Upper lobe of left lung (tissue), 4 donors: ENCODE measurements at regions not wholly inside any gene's neighbourhood (a gene's known extent, or its start where the extent isn't known, plus 50 kb on each side); places are given as distances from the start of the nearest gene placed in this dataset.

ENCODE experiments used
- CTCF ChIP-seq, 6 experiments: fragments of 450-650 bp in 4 of 6; fragments of 200-600 bp in 2 of 6; sonication (generic) in 2 of 6; IDR thresholded peaks; one replicate each; pipeline ENCODE4 v1.5.1; 2016 to 2019; ENCODE audit warnings: antibody characterized with exemption in 6 of 6
- EP300 ChIP-seq, 4 donors: sonication (generic); formaldehyde crosslinking; IDR thresholded peaks; one replicate each; pipeline ENCODE4 v1.5.1; 2017; ENCODE audit warnings: antibody characterized with exemption in 4 of 4, control low read depth in 2 of 4
- POLR2A ChIP-seq, 4 donors: fragments of 450-650 bp; IDR thresholded peaks; one replicate each; pipeline ENCODE4 v1.5.1; 2016 to 2017; ENCODE audit warnings: antibody characterized with exemption in 4 of 4, mild to moderate bottlenecking in 2 of 4
- POLR2AphosphoS5 ChIP-seq, 2 donors: sonication (generic); formaldehyde crosslinking; IDR thresholded peaks; one replicate each; pipeline ENCODE4 v1.5.1; 2017; ENCODE audit warnings: antibody characterized with exemption in 2 of 2

GRCh38 chr9:21686738-21687137 lies 115.7 kb upstream of the MTAP start:
- TF ChIP-seq POLR2AphosphoS5 (IDR thresholded peaks at IDR 0.05): no peak
- no peak for TF ChIP-seq CTCF (IDR thresholded peaks at IDR 0.05)
- no peak for TF ChIP-seq EP300 (IDR thresholded peaks at IDR 0.05)
- TF ChIP-seq POLR2A (IDR thresholded peaks at IDR 0.05): no peak
